HPDE6-E6E7 (cell line): ENCODE measurements at regions not wholly inside any gene's neighbourhood (a gene's known extent, or its start where the extent isn't known, plus 50 kb on each side); places are given as distances from the start of the nearest gene placed in this dataset.

Source experiments
- DNase-seq: peaks from one replicate; pipeline ENCODE4 v3.0.0; 2011; ENCODE audit warnings: missing footprints; ENCODE audit errors: extremely low spot score

DNA sequence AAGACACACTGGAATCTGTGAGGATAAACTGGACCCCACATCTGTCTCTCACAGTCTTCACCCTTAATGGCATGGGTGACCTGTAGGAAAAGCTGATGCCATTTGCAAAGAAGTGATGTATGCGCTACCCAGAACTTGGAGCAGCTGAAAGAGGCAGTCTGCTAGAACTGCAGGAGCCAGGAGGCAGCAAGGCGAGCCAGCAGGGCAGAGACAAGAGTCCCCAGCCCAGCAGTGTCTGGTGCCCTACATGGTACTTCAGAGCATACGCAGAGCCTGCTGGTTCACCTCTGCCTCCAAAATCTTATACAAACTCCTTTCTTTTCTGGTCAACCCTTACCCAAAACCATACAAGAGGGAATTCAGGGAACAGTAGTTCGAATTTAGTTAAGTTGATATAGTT lies 683.1 kb upstream of the RAB6C start:
- DNase-seq: no peak

GRCh38 chr2:129296806-129297205 lies 682.7 kb upstream of the RAB6C start:
- DNase-seq: no peak

DNA sequence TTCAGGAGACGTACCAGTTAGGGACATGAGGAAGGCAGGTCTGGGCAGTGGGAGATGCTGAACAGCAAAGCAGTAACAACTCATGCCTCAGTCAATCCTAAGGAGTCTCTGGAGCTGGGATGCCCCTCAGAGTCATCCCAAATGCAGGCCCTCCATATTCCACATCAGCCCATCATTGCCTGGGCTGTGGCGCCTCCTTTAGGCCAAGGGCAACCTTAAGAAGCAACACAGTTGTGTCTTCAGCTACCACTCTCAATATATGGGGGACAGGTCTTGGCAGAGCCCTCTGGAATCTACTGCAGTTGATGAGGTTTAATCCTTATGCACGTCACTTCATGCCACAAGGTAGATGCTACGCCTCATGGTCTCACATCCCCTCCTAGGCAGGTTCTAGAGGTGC lies 682.0 kb upstream of the RAB6C start:
- no peak for DNase-seq

DNA sequence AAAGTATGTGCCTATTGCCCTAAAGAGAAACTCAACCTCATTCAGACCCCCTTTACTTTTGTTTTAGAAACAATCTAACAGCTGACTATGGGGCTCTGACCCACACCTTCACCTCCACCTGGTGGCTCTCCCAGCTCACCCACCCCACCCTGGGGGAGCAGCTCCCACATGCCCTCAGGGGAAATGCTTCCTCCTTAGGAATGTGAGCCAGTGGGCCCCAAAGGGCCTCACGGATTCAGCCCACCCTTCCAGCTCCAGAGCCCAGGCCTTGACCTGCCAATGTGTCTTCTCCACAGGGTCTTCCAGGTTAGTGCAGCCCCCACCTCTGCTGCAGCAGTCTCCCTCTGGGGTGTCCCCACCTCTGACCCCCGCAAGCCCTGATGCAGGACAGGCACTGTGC lies 680.1 kb upstream of the RAB6C start:
- DNase-seq: no peak

GRCh38 chr2:129299756-129300155 lies 679.7 kb upstream of the RAB6C start:
- no peak for DNase-seq

DNA sequence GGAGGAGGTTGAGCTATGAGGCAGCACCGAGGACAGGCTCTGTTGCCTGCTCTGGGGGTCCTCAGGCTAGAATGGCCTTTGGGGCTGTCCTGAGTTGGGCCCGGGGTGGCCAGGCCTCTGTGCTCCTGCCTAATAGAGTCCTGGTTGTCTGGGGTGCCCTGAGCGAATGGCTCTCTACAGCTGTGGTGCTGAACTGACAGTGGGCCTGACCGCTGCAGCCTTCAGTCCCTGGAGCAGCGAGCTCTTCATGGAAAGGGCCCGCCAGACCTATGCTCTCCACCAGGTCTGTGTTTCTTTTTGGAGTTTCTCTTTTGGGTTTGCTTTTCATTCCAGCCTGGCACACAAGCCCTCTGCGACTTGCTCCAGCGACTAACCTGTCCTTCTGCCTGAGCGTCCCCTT lies 679.0 kb upstream of the RAB6C start:
- no peak for DNase-seq

DNA sequence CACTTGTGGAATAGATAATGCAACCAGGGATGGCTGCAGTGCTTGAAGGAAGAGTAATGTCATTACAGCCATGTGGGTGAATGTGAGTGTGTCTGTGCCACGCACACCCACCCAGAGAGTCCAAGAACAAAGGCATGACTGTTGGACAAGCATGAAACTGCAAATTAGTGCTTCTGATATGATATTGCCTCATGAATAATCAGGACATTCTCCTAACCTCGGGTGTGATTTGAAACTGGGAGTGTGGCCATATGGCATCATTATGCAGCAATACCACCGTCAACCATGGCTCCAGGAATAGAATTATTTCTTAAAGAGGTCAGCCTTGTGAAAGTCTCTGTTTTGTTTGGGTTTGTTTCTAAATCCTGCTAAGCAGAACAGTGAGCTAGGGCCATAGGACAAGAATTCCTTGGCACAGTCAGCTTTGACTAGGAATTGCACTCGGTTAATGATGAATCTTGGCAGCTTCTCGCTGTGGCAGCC lies 678.0 kb upstream of the RAB6C start:
- no peak for DNase-seq

DNA sequence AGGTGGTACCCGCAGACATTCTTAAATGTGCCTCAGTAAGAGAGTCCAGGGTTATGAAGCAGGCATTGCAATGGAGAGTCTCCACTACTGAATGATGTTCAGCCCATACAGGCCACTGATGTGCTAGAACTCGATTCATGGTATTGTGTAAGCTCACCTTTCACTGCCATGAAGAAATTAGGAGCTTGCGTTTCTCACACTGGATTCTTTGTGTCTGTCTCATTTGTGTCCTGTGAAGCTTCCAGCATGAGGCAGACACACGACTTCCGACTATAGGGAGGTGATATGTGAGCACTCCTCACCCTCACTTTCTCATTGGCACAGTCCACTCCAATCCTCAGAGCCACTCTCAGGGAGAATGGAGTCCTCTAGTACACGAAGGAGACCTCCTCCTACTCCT lies 677.4 kb upstream of the RAB6C start:
- DNase-seq: no peak

DNA sequence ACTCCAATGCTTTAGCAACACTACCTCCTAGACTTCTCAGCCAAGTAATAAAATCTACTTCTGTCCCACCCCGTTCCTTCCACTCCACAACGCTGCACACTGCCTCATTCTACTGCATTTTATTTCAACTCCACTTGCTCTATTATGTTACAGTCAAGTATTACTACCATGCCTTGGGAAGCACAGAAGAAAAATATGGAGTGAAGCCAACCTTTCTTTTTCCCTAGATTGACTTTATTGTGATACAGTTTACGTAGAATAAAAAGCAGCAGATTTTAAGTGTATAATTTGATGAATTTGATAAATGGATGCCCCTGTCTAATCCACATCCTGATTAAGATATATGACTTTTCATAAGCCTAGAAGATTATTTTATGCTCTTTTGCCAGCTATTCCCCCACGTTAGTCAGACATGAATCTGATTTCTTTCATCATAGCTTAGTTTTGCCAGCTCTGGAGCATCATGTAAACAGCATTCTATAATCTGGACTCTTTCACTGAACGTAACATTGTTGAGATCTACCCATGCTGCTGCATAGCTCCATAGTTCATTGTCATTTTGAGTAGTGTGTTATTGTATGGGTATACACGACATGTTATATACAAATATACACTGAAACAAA lies 676.8 kb upstream of the RAB6C start:
- no peak for DNase-seq

DNA sequence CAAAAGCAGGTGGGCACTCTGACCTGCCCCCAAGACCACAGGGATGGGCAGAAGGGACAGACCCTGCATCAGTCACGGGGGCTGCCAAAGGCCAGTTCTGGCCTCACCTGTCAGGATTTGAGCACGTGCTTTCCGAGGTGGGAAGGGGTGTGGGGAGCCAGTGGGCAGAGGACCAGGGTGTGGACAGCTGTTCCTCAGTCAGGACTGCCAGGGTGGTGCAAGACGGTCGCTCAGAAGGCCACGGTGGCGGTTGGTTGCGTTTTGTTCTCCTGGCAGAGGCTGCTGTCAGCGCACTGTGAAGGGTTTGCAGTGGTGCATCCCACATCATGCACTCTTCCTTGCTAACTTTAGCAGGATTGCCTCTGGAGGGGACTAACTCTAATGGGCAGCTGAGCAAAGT lies 665.3 kb upstream of the RAB6C start:
- DNase-seq: no peak

DNA sequence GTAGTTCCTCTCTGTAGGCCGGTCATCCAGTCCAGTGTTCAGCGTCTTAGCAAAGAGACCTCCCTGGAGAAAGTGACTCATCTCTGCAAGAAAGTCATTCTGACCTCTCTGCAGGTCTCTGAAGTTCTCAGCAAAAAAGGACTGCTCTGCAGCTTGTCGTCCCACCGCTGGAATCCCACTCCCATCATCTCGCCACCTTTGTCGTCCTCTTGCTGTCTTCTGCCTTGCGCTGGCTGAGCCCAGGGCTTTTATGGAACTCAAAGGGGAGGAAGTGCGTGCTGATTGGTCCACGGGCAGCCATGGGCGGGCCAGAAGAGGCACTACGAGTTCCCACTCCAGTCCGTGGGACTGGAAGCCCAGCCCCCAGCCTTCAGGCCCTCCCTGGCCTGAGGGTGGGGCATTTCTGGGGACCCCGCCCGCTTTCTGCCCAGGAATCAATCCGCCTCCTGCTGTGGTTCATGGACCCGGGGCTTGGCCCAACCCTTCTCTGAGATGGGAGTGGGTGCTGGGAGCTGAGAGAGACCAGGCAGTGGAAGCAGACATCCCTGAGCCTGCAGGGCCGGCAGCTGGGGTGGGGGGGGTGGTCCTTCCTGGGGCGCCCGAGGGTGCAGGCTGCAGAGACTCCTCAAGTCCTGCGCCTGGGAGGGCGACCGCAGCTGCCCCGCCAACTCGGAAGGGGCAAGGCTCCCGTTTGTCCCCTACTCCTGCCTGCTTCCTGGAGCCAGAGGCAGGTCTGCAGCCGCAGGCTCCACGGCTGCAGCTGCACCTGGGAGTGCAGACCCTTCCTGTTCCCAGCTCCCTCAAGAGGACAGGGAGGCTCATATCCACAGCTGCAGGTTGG lies 660.7 kb upstream of the RAB6C start:
- DNase-seq: no peak

- DNase-seq: no peak
Measured at GRCh38 chr2:129319422-129319717, 660.1 kb upstream of the RAB6C start.

- DNase-seq: no peak
Measured at GRCh38 chr2:129320288-129320687, 659.2 kb upstream of the RAB6C start.

GRCh38 chr2:129324349-129324748 lies 655.1 kb upstream of the RAB6C start:
- no peak for DNase-seq

GRCh38 chr2:129325151-129325550 lies 654.3 kb upstream of the RAB6C start:
- no peak for DNase-seq

GRCh38 chr2:129329574-129329973 lies 649.9 kb upstream of the RAB6C start:
- DNase-seq: no peak

- DNase-seq: no peak
Measured at GRCh38 chr2:129330504-129330903, 649.0 kb upstream of the RAB6C start.

DNA sequence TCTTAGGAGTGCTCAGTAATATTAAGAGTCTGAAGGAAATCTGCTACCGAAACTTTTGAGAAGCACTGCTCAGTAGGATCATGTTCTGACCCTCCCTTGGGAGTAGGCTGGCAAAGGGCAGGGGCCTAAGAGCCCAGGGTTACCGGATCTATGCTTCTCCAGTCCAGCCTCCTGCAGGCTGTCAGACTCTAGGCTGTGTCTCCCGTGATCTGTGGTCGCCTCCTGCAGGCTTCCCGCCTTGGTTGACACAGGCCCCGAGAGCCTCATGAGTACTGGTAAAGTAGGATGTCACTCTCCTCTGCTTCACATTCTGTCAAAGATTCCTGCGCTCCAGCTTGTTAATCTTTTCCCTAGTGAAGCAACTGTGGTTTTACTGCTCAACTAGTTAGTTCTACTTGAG lies 647.8 kb upstream of the RAB6C start:
- DNase-seq: no peak

DNA sequence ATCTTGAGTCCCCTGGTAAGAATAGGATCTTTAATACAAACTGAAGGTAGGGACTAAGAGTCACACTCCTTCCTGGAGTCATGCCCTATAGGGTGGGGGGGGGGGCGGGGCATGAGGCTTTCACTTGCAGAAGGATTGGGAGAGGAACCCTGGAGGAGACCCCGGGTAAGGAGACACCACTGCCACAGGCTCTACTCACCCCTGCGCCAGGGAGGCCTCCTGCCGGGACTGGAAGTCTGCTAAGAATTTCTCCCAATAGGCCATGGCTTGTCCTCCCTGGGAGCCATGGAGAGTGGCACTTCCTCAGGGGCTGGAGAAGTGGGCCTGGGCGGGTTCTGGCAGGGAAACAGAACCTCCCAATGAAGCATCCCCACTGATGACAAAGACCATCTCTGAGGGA lies 645.3 kb upstream of the RAB6C start:
- no peak for DNase-seq

DNA sequence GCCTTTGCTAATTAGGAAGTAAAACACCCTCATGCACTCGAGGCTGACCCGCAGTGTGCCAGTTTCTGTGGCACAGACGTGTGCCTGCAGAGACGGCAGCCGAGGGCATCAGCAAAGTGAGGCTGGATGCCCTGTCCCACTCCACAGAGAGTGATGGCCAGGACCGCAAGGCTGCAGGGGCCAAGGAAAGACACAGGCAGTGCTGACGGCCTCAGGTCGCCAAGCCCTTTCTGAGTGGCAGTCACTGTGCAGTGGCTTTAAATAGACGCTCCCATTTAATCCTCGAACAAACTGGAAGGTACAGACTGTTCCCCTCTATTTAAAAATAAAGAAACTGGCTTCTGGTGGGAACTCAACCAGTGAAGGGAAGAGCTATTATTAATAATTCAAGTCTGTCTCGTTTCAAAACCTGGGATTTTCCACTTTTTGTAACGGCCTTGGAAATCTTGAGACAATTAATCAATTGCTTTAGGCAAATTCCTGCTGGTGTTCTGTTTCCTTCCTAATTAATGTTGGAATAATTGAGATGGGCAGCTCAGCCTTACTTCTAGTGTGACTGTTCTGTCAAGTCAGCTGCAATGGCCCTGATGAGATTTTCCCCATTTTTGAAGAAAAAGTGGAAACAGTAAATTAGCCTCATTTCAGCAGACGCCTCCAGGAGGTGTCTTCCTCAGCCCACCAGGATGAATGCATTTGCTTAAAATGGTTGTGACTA lies 644.6 kb upstream of the RAB6C start:
- no peak for DNase-seq

- no peak for DNase-seq
Measured at GRCh38 chr2:129336276-129336675, 643.2 kb upstream of the RAB6C start.

GRCh38 chr2:129337076-129337475 lies 642.4 kb upstream of the RAB6C start:
- no peak for DNase-seq

- DNase-seq: no peak
Measured at GRCh38 chr2:129345540-129345939, 633.9 kb upstream of the RAB6C start.
